ENCODE measurements at regions not wholly inside any gene's neighbourhood (a gene's known extent, or its start where the extent isn't known, plus 50 kb on each side); places are given as distances from the start of the nearest gene placed in this dataset.
A peak's percentile ranks its signal among the peaks of the same experiment; 100 is the strongest.

- TF ChIP-seq CTCF (IDR thresholded peaks at IDR 0.05; ENCODE audit: borderline replicate concordance, control extremely low read depth, extremely low read depth, insufficient read depth, missing control alignments), result no peak
- in situ Hi-C loops (cut with MboI; ENCODE audit: low sequenced_read_pairs, unreplicated experiment), result no loop called here
- DNase-seq (ENCODE audit: low spot score), result no peak
These were observed 99.8 kb upstream of the TEX13D start for GRCh38 chrX:124232523-124233201.

DNA sequence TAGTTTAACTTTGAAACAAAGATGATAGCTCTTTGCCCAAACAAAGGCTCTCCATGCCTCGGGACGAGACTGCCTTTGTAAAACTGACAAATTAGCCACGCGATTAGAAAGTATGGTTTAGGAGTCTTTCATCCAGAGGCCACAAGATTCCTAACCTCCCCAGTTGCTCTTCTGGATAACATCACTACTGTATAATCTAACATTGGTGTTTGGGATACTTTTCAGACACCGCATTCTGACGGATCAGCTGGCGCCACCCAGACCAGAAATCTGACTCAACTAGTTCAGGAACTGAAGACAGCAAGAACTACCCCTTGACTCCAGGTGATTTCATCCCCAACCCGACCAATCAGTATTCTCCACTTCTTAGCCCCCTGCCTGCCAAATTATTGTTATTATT is 98.1 kb upstream of the TEX13D start:
- DNase-seq (ENCODE audit: low spot score), result no peak
- in situ Hi-C loops (cut with MboI; ENCODE audit: low sequenced_read_pairs, unreplicated experiment), result no loop called here
- no peak for TF ChIP-seq CTCF (IDR thresholded peaks at IDR 0.05; ENCODE audit: borderline replicate concordance, control extremely low read depth, extremely low read depth, insufficient read depth, missing control alignments)

GRCh38 chrX:124238268-124238667 is 94.2 kb upstream of the TEX13D start:
- in situ Hi-C loops (cut with MboI; ENCODE audit: low sequenced_read_pairs, unreplicated experiment), result no loop called here
- no peak for DNase-seq (ENCODE audit: low spot score)
- no peak for TF ChIP-seq CTCF (IDR thresholded peaks at IDR 0.05; ENCODE audit: borderline replicate concordance, control extremely low read depth, extremely low read depth, insufficient read depth, missing control alignments)

DNA sequence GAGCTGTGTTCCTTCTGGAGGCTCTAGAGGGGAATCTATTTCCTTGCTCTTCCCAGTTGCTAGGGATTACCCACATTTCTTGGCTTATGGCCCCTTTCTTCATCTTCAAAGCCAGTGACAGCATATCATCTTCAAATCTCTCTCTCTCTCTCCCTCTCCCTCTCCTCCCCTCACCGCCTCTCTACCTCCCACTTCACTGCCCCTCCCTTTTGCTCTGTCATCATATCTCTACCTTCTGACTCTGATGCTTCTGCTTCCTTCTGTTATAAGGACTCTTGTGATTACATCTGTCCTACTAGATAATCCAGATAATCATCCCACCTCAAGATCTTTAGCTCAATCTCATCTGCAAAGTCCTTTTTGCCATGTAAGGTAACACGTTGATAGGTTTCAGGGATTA is 93.1 kb upstream of the TEX13D start:
- TF ChIP-seq CTCF (IDR thresholded peaks at IDR 0.05; ENCODE audit: borderline replicate concordance, control extremely low read depth, extremely low read depth, insufficient read depth, missing control alignments), result no peak
- in situ Hi-C loops (cut with MboI; ENCODE audit: low sequenced_read_pairs, unreplicated experiment), result no loop called here
- no peak for DNase-seq (ENCODE audit: low spot score)

DNA sequence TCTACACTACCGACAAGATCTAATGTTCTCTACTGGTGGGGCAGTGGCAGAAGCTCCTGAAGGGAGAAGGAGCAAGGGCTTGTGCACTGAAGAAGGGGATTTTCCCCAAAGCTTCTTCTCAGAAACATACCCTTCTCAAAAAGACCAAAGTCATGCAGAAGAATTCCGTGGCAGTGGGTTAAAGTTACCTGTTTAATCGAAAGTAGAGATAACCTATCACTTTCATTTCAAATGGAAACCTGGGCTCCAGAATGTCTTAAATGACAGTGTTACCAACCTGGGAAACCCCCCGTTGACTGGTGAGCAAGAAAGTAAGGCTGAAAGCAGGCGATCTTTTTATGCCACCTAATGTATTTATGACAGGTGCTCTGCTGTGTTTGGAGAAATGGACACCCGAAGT is 92.5 kb upstream of the TEX13D start:
- DNase-seq (ENCODE audit: low spot score), result peak; percentile 15
- in situ Hi-C loops (cut with MboI; ENCODE audit: low sequenced_read_pairs, unreplicated experiment), result no loop called here
- TF ChIP-seq CTCF (IDR thresholded peaks at IDR 0.05; ENCODE audit: borderline replicate concordance, control extremely low read depth, extremely low read depth, insufficient read depth, missing control alignments), result no peak

- no peak for TF ChIP-seq CTCF (IDR thresholded peaks at IDR 0.05; ENCODE audit: borderline replicate concordance, control extremely low read depth, extremely low read depth, insufficient read depth, missing control alignments)
- in situ Hi-C loops (cut with MboI; ENCODE audit: low sequenced_read_pairs, unreplicated experiment), result no loop called here
- DNase-seq (ENCODE audit: low spot score), result no peak
These were observed 92.0 kb upstream of the TEX13D start for GRCh38 chrX:124240422-124240821.
